ENCODE measurements at regions not wholly inside any gene's neighbourhood (a gene's known extent, or its start where the extent isn't known, plus 50 kb on each side); places are given as distances from the start of the nearest gene placed in this dataset.
"Not testable (repeated sequence)": the region's sequence is repeated elsewhere in the genome, so short reads cannot be mapped to it uniquely, and the experiment has no call there.

GRCh38 chr2:81395746-81396145, 1091.2 kb upstream of the LRRTM1 start:
- no peak for DNase-seq (ENCODE audit: low read depth, low spot score)
- no peak overlapping the region for H3K4me3 ChIP-seq (ENCODE audit: low read length)

GRCh38 chr2:81389203-81389602, 1084.7 kb upstream of the LRRTM1 start:
- H3K4me3 ChIP-seq (ENCODE audit: low read length) = no peak overlapping the region
- no peak for DNase-seq (ENCODE audit: low read depth, low spot score)

GRCh38 chr2:81363800-81364199, 1059.2 kb upstream of the LRRTM1 start:
- DNase-seq (ENCODE audit: low read depth, low spot score) = no peak
- H3K4me3 ChIP-seq (ENCODE audit: low read length) = no peak overlapping the region

DNA sequence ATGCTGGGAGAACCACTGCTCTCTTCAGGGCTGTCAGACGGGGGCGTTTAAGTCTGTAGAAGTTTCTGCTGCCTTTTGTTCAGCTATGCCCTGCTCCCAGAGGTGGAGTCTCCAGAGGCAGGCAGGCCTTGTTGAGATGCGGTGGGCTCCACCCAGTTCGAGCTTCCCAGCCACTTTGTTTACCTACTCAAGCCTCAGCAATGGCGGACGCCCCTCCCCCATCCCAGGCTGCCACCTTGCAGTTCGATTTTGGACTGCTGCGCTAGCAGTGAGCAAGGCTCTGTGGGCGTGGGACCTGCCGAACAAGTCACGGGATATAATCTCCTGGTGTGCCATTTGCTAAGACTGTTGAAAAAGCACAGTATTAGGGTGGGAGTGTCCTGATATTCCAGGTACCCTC, 1057.9 kb upstream of the LRRTM1 start:
- DNase-seq (ENCODE audit: low read depth, low spot score); H3K4me3 ChIP-seq (ENCODE audit: low read length): not testable (repeated sequence)

GRCh38 chr2:81355436-81355835, 1050.9 kb upstream of the LRRTM1 start:
- peak; percentile 31 for DNase-seq (ENCODE audit: low read depth, low spot score)
- no peak overlapping the region for H3K4me3 ChIP-seq (ENCODE audit: low read length)

DNA sequence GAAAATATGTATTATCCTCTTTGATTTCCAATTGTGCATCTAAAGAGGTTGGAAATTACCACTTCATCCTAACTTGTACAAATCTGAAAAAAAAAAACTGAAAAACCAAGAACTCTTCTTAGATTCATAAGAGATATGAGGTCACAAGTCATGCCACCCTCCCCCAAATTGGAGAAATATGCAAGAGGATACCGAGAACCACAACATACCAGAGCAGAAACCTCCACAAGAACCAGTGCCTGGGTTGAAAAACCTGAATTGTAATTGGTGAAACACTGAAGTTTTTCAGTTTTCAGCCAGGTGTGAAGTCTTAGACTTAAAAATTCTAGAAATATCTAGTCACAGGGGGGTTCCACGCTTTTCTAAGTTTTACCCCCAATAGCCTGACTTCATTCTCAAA, 1029.5 kb upstream of the LRRTM1 start:
- no peak for DNase-seq (ENCODE audit: low read depth, low spot score)
- H3K4me3 ChIP-seq (ENCODE audit: low read length) = no peak overlapping the region

GRCh38 chr2:81328968-81329367, 1024.4 kb upstream of the LRRTM1 start:
- no peak overlapping the region for H3K4me3 ChIP-seq (ENCODE audit: low read length)
- DNase-seq (ENCODE audit: low read depth, low spot score) = no peak

- DNase-seq (ENCODE audit: low read depth, low spot score) = no peak
Measured at GRCh38 chr2:81327911-81328310, 1023.4 kb upstream of the LRRTM1 start.

GRCh38 chr2:81324046-81324445, 1019.5 kb upstream of the LRRTM1 start:
- no peak overlapping the region for H3K4me3 ChIP-seq (ENCODE audit: low read length)
- DNase-seq (ENCODE audit: low read depth, low spot score) = peak; percentile 6

More at GRCh38 chr2:81327911-81328310, 1023.4 kb upstream of the LRRTM1 start:
- no peak overlapping the region for H3K4me3 ChIP-seq (ENCODE audit: low read length)

DNA sequence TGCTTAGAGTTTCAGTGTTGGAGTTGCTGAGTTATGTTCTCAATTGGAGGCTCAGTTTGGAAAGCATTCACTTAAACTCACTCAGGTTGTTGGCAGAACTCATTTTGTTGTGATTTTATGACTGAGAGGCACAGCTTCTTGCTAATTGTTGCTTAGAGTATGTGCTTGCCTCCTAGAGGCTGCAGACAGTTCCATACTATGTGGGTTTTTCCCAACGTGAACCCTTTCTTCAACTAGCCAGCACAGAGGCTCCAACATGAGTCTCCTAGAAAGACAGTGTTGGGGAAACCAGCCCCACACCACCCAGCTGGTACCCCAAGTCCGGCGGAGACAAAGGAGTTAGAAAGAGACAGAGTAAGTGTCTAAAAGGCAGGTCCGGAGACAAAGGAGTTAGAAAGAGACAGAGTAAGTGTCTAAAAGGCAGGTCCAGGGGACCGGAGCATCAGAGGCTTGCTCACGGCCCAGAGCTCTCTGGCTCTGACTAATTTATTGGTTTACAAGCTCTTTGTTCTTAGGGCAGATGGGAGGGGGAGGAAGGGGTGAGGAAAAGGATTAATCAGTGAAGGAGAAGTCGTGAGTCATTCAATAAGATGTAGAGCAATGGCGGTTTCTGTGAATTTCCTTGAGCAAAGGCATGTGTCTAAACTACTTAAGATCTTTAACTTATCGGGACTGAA, 999.7 kb upstream of the LRRTM1 start:
- no peak overlapping the region for H3K4me3 ChIP-seq (ENCODE audit: low read length)
- no peak for DNase-seq (ENCODE audit: low read depth, low spot score)

- no peak for DNase-seq (ENCODE audit: low read depth, low spot score)
- no peak overlapping the region for H3K4me3 ChIP-seq (ENCODE audit: low read length)
Measured at GRCh38 chr2:81303321-81303720, 998.8 kb upstream of the LRRTM1 start.

DNA sequence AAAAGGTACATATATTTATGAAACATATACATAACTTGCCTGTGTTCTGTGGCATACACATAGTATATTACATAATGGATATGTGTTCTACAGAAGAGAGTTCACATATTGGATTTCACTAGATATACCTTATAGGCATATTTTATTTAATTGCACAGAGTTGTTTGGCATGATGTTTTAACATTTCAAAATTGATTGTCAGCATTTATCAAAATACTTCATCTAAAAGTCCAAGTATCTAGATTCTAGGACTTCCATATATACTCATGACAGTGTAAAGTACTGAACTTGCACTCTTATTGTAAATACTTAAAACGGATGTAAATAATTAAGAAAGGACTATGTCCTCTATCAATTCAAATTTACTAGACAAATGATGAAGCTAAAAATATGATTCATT, 995.3 kb upstream of the LRRTM1 start:
- H3K4me3 ChIP-seq (ENCODE audit: low read length) = no peak overlapping the region
- DNase-seq (ENCODE audit: low read depth, low spot score) = no peak

DNA sequence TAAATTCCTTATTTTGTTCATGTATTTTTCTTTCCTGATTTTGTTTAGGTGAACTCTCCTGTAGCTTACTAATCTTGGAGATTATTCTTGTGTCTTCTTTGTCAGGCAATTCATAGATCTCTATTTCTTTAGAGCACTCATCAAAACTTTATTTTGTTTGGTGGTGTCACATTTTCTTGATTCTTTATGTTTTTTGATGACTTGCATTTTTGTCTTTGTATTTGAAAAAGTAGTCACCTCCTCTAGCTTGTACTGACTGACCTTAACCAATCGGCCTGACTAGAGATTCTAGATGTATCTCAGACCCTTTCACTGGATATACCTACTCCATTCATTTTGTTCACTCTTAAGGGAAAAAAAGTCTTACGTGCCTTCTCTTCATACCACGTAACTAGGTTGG, 986.3 kb upstream of the LRRTM1 start:
- no peak for DNase-seq (ENCODE audit: low read depth, low spot score)
- H3K4me3 ChIP-seq (ENCODE audit: low read length) = no peak overlapping the region

DNA sequence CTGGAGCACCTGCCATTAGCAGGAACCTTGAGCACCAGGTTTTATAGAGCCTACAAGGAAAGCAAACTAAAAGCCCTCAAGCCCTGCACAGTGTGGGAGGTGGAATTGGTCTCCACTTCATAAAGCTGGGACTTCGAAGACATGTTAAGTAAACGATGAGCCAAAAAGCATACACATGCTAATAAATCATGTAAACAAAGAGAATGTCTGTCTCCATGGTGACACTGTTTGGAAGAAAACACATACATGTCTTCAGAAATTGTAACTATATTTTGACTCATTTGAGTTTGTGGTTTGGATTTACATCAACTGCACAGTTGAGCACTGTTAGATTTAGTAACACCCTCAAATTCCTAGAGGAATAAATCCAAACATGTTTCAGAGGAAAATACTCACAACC, 978.5 kb upstream of the LRRTM1 start:
- no peak overlapping the region for H3K4me3 ChIP-seq (ENCODE audit: low read length)
- DNase-seq (ENCODE audit: low read depth, low spot score) = no peak

DNA sequence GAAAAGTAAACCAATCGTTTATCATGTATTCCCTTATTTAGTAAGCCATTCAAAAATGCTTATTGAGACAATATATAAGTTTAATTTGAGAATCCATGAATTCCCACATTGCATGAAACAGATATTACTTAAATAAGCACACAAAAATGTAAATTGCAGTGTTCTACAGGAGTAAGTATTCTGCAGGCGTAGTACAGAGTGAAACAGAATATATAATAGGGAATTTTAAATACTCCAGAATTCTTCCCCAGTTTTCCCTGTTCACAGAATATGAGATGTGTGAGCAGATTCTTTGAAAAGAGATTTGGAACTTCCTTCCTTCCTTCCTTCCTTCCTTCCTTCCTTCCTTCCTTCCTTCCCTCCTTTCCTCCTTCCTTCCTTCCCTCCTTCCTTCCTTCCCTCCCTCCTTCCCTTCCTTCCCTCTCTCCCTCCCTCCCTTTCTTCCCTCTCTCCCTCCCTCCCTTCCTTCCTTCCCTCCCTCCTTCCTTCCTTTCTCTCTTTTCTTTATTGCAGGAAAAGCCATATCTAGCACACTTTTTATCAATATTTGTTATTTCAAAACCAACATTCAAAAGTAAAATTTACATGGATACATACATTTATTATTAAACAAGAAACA, 977.7 kb upstream of the LRRTM1 start:
- H3K4me3 ChIP-seq (ENCODE audit: low read length) = no peak overlapping the region
- no peak for DNase-seq (ENCODE audit: low read depth, low spot score)

DNA sequence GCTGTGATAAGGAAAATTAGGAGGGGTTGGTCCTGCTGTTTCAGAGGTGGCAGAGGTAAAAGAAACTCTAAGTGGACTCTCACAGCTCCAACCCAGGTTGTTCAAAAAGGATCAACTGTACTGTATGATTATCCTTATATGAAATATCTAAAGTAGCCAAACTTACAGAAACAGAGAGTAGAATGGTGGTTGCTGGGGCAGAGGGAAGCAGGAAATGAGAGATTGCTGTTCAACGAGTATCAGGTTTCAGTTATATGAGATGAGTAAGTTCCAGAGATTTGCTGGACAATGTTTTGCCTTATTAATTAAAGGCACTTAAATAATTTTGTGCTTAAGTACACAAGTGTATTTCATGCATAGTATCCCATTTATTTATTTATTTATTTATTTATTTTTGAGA, 972.0 kb upstream of the LRRTM1 start:
- no peak overlapping the region for H3K4me3 ChIP-seq (ENCODE audit: low read length)
- DNase-seq (ENCODE audit: low read depth, low spot score) = no peak

DNA sequence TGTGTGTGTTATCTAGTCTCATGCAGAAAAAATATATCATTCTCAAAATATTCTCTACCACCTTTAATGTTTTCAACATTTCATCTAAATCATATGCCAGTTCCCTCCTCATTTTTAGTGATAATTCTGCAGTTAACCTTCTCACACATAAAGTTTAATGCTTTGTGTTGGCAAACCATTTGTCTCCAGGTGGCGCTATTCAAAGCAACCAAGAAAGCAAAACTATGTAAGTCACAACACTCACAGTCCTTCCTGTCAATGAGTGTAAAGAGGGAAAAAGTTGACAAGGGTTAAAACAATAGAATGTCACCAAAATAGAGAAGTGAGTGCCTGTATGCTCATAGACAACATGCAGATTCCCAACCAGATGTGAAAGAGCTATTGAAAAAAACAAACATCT, 961.6 kb upstream of the LRRTM1 start:
- no peak overlapping the region for H3K4me3 ChIP-seq (ENCODE audit: low read length)
- DNase-seq (ENCODE audit: low read depth, low spot score) = peak; percentile 35

GRCh38 chr2:81263989-81264388, 959.4 kb upstream of the LRRTM1 start:
- no peak overlapping the region for H3K4me3 ChIP-seq (ENCODE audit: low read length)
- DNase-seq (ENCODE audit: low read depth, low spot score) = no peak

- no peak for DNase-seq (ENCODE audit: low read depth, low spot score)
Measured at GRCh38 chr2:81260320-81260719, 955.8 kb upstream of the LRRTM1 start.

GRCh38 chr2:81250270-81250669, 945.7 kb upstream of the LRRTM1 start:
- H3K4me3 ChIP-seq (ENCODE audit: low read length) = no peak overlapping the region
- DNase-seq (ENCODE audit: low read depth, low spot score) = no peak

More at GRCh38 chr2:81260320-81260719, 955.8 kb upstream of the LRRTM1 start:
- no peak overlapping the region for H3K4me3 ChIP-seq (ENCODE audit: low read length)

- DNase-seq (ENCODE audit: low read depth, low spot score) = no peak
Measured at GRCh38 chr2:81249152-81249551, 944.6 kb upstream of the LRRTM1 start.

More at GRCh38 chr2:81249152-81249551, 944.6 kb upstream of the LRRTM1 start:
- H3K4me3 ChIP-seq (ENCODE audit: low read length) = no peak overlapping the region
